T47D (cell line): ENCODE measurements at regions not wholly inside any gene's neighbourhood (a gene's known extent, or its start where the extent isn't known, plus 50 kb on each side); places are given as distances from the start of the nearest gene placed in this dataset.
"Not testable (repeated sequence)": the region's sequence is repeated elsewhere in the genome, so short reads cannot be mapped to it uniquely, and the experiment has no call there.

Experiments
- DNase-seq, 2 experiments: peaks; one replicate each; pipeline versions ENCODE4 v3.0.0 to v3.0.0-alpha.2; 2011 to 2012; ENCODE audit warnings: low read depth in 1 of 2, low spot score in 1 of 2
- JUND ChIP-seq: IDR thresholded peaks from 2 replicates; pipeline ENCODE4 v1.6.1; 2012; ENCODE audit warnings: low read depth
- in situ Hi-C: cut with HindIII; loops from 2 replicates; pipeline ENCODE4 v1.10.0; 2016; ENCODE audit warnings: low sequenced_read_pairs, low pct_unique_long_range_greater_than_20kb

DNA sequence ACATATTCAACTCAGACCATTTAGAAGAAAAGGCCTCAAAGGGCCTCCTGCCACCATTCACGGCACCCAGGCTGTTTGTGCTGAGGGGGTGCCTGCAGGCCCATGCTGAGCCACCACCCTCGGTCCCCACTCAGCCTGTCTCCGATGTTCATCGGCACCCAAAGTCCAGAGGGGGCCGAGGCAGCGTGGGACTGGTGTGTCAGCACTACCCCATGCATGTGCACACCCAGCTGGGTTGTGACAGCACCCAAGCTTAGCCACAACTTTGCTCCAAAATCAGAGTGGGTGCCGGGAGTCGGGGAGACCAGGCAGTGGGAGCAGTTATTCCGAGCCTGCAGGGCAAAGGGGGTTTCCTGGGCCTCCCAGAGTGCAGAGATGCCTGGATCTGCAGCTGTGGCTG lies 508.5 kb upstream of the ZNF717 start:
- no peak for TF ChIP-seq JUND
- no peak for DNase-seq
- in situ Hi-C loops: no loop called here

DNA sequence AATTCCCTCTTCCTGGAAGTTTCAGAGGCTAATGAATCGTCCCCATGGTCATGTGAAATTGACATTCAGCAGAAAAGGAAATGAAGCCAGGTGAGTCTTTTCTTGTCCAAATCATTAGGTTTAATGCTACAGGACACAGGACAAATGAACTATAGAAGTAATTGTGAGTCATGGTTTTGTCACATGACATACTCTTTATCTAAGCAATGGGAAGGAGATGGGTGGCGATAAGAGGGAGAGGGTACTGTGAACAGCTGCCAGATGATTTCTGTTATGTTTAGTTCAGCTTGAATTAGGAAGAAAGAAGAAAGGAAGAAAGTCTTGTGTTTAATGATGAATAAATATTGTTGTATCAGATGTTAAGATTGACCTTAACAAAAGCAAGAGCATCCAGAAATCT lies 515.4 kb upstream of the ZNF717 start:
- TF ChIP-seq JUND: no peak
- in situ Hi-C loops: no loop called here
- DNase-seq: no peak

DNA sequence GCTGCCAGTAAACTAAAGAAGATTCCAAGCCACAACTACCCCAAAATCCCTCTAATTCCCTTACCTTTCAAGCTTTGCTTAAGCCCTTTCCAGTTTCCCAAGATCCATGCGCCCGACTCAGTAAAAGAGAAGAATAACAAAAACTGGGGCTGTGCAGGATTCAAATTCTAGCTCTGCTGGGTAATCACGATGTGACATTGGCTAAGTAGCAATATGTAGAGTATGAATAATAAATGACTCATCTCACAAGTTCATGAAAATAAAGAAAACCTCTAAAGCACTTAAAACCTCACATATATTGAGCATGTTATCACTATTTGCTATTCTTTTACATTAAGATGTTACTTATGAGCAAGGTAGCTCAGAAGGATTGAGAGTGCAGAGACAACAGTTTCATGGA lies 522.2 kb upstream of the ZNF717 start:
- DNase-seq: no peak
- no peak for TF ChIP-seq JUND
- in situ Hi-C loops: no loop called here

DNA sequence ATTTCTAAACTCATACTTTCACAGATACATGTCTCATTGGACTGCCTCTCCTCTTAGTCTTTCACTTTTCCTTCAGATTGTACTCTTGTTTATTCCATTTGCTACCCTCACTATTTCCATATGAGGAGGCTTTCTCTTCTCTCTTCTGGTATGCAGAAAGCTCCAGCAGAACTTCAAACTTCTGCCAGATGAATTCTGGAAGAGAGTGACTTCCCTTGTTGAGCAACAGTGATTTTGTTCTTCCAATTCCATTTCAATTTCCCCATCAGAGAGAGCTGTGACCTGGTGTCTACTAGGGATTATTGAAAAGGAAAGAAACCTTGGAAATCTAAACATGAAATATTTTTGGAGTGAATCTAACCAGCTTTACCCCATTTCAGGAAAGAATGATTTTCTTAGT lies 523.2 kb upstream of the ZNF717 start:
- no peak for DNase-seq
- TF ChIP-seq JUND: no peak
- in situ Hi-C loops: no loop called here

DNA sequence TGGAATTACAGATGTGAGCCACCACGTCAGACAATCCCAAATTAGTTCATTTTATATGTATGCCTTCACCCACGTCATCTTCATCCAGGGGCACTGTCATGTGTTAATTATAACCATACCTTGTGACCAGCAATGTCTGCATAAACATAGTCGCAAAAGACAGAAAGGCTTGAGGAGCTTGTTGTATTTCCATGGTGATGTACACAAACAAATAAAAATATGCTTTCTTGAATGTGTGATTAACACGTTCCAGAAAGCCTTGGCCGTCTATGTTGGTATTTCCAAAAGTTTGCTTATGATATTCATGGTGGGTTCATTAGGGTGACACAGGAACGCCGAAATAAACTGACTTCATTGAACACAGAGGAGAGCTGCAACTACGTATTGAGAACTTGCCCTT lies 524.7 kb upstream of the ZNF717 start:
- no peak for TF ChIP-seq JUND
- in situ Hi-C loops: no loop called here
- no peak for DNase-seq

DNA sequence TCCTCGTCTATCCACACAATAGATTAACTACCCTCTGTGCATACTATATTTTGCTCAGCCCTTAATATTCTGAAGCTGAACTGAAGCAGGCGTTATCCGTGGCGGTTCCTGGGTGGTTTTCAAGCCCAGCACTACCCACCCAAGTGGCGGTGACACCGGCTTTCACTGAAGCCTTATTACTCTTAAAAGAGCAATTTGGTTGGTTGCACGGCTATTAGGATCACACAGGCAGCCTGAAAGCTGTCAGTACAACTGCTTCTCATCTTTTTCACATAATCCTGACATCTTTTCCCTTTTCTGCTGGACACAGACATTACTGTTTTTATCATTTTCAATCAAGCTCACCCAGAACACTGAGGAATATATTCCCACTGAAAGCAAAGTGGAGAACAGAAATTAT lies 525.3 kb upstream of the ZNF717 start:
- TF ChIP-seq JUND: no peak
- DNase-seq: no peak
- in situ Hi-C loops: no loop called here

DNA sequence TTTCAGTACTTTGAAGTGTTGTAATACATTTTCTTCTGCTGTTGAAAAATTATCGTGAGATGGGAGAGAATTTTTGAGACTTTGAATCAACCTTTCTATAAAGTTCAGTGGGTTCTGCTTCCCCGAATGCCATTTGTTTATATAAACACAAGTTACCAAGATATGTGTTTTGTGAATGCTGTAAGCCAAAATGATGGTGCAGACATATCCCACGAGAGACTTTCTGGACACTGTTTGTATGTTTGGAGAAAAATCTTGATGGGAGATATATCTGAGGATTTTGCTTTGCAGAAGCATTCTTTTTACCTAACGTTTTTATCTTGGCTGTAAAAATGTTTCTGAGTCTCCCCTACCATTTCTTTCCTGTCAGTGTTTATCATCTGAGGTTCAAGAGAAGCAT lies 526.6 kb upstream of the ZNF717 start:
- DNase-seq: no peak
- in situ Hi-C loops: no loop called here
- TF ChIP-seq JUND: no peak

DNA sequence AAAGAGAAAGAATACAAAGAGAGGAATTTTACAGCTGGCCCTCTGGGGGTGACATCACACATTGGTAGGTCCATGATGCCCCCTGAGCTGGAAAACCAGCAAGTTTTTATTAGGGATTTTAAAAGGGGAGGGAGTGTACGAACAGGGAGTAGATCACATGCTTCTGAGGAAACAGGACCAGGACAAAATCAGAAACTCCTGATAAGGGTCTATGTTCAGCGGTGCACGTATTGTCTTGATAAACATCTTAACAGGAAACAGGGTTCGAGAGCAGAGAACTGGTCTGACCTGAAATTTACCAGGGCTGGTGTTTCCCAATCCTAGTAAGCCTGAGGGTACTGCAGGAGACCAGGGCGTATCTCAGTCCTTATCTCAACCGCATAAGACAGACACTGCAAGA lies 530.6 kb upstream of the ZNF717 start:
- in situ Hi-C loops, DNase-seq: not testable (repeated sequence)

DNA sequence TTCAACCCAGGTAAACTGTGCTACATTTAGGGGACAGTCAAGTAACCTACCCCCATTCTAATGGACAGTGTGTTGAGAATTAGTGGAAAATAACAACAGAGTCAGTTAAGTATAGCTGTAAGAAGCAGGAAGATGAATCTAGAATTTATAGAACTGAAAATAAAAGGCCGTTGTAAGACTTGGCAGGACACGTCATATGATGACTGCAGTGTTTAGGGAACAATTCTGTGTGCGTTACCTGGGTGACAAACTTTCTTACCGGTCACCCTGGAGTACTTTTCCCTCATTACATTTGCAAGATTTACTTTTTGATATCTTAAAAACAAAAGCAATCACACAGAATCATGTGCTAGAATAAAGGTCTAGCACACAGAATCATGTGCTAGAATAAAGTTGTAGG lies 536.3 kb upstream of the ZNF717 start:
- DNase-seq: no peak
- in situ Hi-C loops: no loop called here
- no peak for TF ChIP-seq JUND

DNA sequence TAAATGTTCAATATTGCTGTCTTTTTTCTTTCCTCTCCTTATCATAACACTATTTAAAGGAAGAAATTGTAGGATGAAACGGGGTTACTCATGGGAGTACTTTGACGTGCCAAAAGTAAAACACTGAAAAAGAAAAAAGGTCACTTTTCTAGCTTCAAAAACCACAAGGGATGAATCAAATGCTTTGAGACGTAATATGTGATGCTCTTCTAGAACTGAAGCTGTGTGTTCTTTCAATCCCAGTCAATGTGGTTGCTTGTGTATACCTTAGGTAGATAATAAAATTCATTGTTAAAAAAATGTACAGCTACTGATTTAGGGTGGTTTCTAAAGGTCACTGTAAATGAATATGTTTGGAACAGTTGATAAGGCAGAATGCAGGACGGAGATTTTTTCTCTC lies 538.8 kb upstream of the ZNF717 start:
- in situ Hi-C loops: no loop called here
- no peak for TF ChIP-seq JUND
- no peak for DNase-seq

DNA sequence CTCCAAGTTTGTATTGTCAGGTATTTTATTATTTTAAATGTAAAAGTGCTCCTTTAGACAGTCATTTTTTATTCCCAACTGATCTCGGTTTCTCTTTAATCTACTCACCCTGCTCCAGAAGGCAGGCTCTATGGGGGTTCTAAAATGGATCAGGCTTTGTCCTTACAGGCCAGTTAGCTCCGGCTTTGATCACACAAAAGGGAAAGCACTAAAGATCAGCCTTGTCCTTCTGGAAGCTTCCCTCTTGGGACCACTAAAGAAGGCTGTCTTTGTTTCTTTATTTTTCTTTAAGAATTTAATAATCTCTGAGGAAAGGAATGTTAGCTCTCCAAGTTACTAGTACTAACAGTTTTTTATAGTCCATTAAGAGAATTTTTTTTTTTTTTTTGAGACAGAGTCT lies 560.5 kb upstream of the ZNF717 start:
- DNase-seq: no peak
- in situ Hi-C loops: no loop called here
- no peak for TF ChIP-seq JUND

DNA sequence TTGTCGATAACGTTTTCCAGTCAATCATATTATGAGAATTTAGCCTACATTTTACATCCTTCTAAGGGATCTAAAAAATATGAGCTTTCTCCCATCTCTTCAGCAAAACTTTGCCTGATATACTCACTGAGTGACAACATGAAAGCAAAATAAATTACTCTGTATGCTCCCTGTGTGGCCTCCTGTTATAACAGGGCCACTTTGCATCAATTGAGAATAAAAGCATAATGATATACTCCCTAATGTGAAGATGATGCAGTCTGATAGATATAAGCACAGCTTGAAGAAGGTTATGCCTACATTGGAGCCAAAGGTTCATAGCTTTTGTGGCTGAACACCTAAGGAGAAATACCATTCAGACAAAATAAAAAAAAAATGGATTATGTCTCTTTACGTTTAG lies 561.3 kb upstream of the ZNF717 start:
- in situ Hi-C loops: no loop called here
- no peak for DNase-seq

DNA sequence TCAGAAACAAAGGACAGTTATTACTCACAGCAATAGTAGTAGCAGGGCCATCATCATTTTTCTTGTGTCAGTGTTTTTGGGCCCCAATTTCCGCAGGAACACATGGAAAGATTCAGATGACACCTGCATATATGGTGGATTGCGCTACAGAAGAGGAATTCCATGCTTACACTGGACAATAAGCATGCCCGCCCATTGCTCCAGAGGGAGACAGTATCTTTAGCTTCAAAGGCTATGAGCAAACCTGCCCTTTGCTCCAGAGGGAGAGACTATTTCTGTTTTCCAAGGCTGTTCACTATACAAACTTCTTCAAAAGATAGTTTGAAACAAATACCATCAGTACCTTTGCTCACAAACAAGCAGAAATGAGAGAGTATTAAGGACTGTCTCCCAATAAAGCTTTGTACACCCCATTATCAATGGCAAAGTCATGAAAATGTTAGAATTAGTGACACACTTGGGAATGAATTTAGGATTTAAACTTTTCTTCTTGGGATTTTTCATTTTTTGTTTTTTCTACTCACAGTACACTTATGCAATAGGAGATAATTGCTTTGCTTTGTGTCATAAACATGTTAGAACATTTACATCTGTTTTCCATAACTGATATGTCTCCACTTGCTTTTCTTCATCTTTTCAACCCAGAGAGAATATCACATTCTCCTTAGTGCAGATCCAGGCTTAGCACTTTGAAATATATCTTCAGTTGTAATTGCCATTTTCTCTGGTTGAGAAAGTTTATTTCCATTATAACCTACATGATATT lies 564.5 kb upstream of the ZNF717 start:
- in situ Hi-C loops: no loop called here
- DNase-seq: no peak
- no peak for TF ChIP-seq JUND

More for the DNA sequence above, 561.3 kb upstream of the ZNF717 start:
- no peak for TF ChIP-seq JUND

DNA sequence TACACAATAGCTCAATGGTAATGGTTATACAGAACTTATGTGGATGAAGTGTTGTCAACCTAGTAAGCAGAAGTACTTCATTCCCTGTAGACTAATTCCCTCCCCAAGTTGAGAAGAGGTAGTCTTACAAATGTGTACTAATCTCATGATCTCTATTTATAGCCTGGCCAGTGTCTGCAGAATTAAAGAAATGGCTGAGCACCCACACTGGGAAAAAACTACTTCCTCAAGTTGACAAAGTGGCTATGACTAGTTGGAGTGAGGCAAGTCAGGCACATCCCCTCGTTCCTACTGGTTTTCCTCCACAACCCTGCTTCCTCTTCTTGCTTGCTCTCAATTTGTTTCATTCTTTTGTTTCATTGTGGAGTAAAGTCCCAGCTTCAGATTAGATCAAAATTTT lies 566.7 kb upstream of the ZNF717 start:
- no peak for DNase-seq

More for the DNA sequence above, 566.7 kb upstream of the ZNF717 start:
- in situ Hi-C loops: no loop called here
- no peak for TF ChIP-seq JUND
